Neural crest cell (in vitro differentiated cells): ENCODE measurements at regions not wholly inside any gene's neighbourhood (a gene's known extent, or its start where the extent isn't known, plus 50 kb on each side); places are given as distances from the start of the nearest gene placed in this dataset.

ENCODE experiments used
- DNase-seq: peaks from one replicate; pipeline ENCODE4 v3.0.0; 2021; ENCODE audit warnings: low read depth, mixed read lengths, low spot score
- H3K27ac Mint-ChIP-seq: one replicate; pipeline ENCODE4 v1.8.0; 2021; ENCODE audit warnings: mild to moderate bottlenecking, mixed read lengths; ENCODE audit not compliant: unreplicated experiment
- H3K27me3 Mint-ChIP-seq: 2 replicates; pipeline ENCODE4 v1.8.0; 2021; ENCODE audit warnings: low read depth, mild to moderate bottlenecking, mixed read lengths
- H3K36me3 Mint-ChIP-seq: 2 replicates; pipeline ENCODE4 v1.8.0; 2021; ENCODE audit warnings: low read depth, mild to moderate bottlenecking, mixed read lengths
- H3K4me1 Mint-ChIP-seq: 2 replicates; pipeline ENCODE4 v1.8.0; 2021; ENCODE audit warnings: mixed read lengths
- H3K4me3 Mint-ChIP-seq: one replicate; pipeline ENCODE4 v1.8.0; 2021; ENCODE audit warnings: mild to moderate bottlenecking, mixed read lengths
- H3K9me3 Mint-ChIP-seq: 2 replicates; pipeline ENCODE4 v1.8.0; 2021; ENCODE audit warnings: mixed read lengths
- TF ChIP-seq, protein P1 (sequence below): fragments of 200-600 bp; sonication (generic); conservative IDR thresholded peaks from 2 replicates; pipeline ENCODE4 v1.5.0; 2021; ENCODE audit warnings: antibody characterized with exemption, mild to moderate bottlenecking

DNA sequence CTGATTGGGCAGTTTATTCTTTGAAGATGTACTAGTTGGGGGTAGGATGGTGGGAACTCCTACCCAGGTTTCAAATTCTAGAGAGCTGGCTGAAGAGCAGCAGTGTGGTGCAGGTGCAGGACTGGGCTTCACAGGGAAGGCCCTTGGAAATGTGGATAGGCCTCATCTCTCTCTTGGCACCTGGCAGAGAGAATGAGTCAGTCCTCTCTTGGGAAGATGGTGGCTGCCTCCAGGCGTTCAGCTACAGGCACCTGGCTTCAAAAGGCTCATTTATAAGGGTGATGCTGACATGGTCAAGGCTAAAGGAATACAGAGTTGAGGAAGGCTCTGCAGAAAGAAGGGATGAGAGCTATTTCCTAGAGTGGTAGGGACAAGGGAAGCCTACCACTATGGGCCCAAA lies 179.7 kb upstream of the VASH1 start:
- Mint-ChIP-seq H3K27ac (no peak overlapping the region), H3K36me3 (no peaks in the 10 kb centered on the region)
- DNase-seq, result no peak

GRCh38 chr14:76582447-76582846 lies 178.8 kb upstream of the VASH1 start:
- no peak overlapping the region for H3K4me3 Mint-ChIP-seq
- no peaks in the 10 kb centered on the region for H3K4me1 Mint-ChIP-seq
- DNase-seq, result no peak
- no peaks in the 10 kb centered on the region for H3K36me3 Mint-ChIP-seq
- no peak overlapping the region for H3K27ac Mint-ChIP-seq
- TF ChIP-seq, protein P1, sequence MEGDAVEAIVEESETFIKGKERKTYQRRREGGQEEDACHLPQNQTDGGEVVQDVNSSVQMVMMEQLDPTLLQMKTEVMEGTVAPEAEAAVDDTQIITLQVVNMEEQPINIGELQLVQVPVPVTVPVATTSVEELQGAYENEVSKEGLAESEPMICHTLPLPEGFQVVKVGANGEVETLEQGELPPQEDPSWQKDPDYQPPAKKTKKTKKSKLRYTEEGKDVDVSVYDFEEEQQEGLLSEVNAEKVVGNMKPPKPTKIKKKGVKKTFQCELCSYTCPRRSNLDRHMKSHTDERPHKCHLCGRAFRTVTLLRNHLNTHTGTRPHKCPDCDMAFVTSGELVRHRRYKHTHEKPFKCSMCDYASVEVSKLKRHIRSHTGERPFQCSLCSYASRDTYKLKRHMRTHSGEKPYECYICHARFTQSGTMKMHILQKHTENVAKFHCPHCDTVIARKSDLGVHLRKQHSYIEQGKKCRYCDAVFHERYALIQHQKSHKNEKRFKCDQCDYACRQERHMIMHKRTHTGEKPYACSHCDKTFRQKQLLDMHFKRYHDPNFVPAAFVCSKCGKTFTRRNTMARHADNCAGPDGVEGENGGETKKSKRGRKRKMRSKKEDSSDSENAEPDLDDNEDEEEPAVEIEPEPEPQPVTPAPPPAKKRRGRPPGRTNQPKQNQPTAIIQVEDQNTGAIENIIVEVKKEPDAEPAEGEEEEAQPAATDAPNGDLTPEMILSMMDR, result no peak
- H3K9me3 Mint-ChIP-seq, result no peaks in the 10 kb centered on the region
- no peaks in the 10 kb centered on the region for H3K27me3 Mint-ChIP-seq

More for the DNA sequence above, 179.7 kb upstream of the VASH1 start:
- Mint-ChIP-seq H3K4me3 (no peak overlapping the region), H3K4me1 (no peaks in the 10 kb centered on the region), H3K9me3 (no peaks in the 10 kb centered on the region), H3K27me3 (no peaks in the 10 kb centered on the region)
- TF ChIP-seq, protein P1, result no peak

DNA sequence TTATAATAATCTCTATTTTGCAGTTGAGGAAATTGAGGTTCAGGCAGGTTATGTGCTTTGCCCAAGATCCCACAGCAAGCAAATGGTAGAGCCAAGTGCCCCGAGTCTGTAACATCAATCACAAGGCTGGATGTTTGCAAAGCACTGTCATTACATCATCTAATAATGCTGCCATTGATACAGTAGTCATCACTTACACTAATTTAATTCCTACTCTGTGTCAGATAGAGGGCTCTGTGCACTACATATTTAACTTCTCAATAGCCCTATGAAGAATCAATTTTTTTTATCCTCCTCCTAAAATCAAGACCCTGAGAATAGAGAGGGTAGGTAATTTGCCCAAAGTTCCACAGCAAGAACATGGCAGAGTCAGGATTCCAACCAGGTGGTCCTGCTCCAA lies 178.1 kb upstream of the VASH1 start:
- Mint-ChIP-seq H3K27me3 (no peaks in the 10 kb centered on the region), H3K4me1 (no peaks in the 10 kb centered on the region), H3K4me3 (no peak overlapping the region), H3K27ac (no peak overlapping the region), H3K36me3 (no peaks in the 10 kb centered on the region), H3K9me3 (no peaks in the 10 kb centered on the region)
- no peak for DNase-seq
- TF ChIP-seq, protein P1, result no peak

DNA sequence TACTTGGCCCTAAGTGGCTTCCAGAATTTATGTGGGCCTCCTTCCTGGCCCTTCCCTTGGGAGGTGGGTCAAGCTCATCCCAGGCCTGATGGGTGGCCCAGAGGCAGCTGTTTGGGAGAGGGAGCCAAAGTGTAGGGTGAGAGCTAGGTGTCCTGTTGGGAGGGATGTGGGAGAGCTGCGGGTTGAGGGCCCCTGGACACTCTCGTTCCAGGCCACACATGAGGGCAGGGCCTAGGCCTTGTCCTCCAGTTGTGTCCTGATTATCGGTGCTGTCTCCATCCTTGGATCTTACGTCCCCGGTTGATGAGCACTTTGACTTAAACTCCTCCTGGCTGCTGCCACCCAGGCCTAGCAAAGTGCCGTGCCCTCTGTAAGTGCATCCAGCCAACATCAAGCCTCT lies 177.5 kb upstream of the VASH1 start:
- Mint-ChIP-seq H3K36me3 (no peaks in the 10 kb centered on the region), H3K4me1 (no peaks in the 10 kb centered on the region), H3K27me3 (no peaks in the 10 kb centered on the region), H3K27ac (no peak overlapping the region), H3K4me3 (no peak overlapping the region), H3K9me3 (no peaks in the 10 kb centered on the region)
- no peak for DNase-seq
- TF ChIP-seq, protein P1, result no peak

DNA sequence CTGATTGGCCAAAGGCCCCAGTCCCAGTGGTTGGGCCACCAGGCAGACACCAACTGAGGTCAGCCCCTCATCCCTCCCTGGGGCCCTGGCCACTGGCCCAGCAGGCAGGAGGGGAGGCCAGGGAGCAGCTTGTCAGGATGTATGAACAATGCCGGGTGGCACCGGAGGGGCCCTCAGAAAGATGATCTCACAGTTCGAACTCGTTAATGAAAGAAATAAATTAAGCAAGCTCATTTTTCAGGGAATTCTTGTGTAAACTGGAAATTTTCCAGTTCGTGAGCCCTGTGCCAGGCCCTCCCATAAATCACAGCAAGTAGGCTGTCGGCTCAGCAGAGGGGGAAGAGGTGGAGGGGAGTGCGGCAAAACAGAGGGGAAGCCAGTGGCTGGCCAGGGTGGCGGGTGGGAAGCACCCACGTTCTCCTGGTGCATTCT lies 177.0 kb upstream of the VASH1 start:
- no peak overlapping the region for H3K4me3 Mint-ChIP-seq
- H3K27ac Mint-ChIP-seq, result no peak overlapping the region
- no peaks in the 10 kb centered on the region for H3K4me1 Mint-ChIP-seq
- H3K9me3 Mint-ChIP-seq, result no peaks in the 10 kb centered on the region
- TF ChIP-seq, protein P1, result no peak
- H3K27me3 Mint-ChIP-seq, result no peaks in the 10 kb centered on the region
- no peaks in the 10 kb centered on the region for H3K36me3 Mint-ChIP-seq
- DNase-seq, result no peak

- no peak overlapping the region for H3K4me3 Mint-ChIP-seq
- H3K27me3 Mint-ChIP-seq, result no peaks in the 10 kb centered on the region
- H3K27ac Mint-ChIP-seq, result no peak overlapping the region
- TF ChIP-seq, protein P1, result no peak
- H3K9me3 Mint-ChIP-seq, result no peaks in the 10 kb centered on the region
- peaks cover under 1% of the 10 kb centered on the region for H3K4me1 Mint-ChIP-seq
- no peaks in the 10 kb centered on the region for H3K36me3 Mint-ChIP-seq
- no peak for DNase-seq
Observed at GRCh38 chr14:76585616-76586015, 175.7 kb upstream of the VASH1 start.
